IMR-90 (cell line): ENCODE measurements at regions not wholly inside any gene's neighbourhood (a gene's known extent, or its start where the extent isn't known, plus 50 kb on each side); places are given as distances from the start of the nearest gene placed in this dataset.
A peak's percentile ranks its signal among the peaks of the same experiment; 100 is the strongest.

Source experiments
- ATAC-seq: fragments of 200-7000 bp; cut with Tn5 transposase; 2 replicates; pipeline ENCODE4 v1.9.1; 2020; ENCODE audit warnings: low read depth, mild to moderate bottlenecking, moderate library complexity
- BruUV-seq: library from RNA; stranded (reverse); fragments of 400-500 nt; replicated peaks from 2 replicates; lab custom pipeline; 2021; lab: Mats Ljungman, UMichigan
- CTCF ChIA-PET: fragments of 300-600 bp; formaldehyde crosslinking; extraction: SDS; loops from one replicate; lab custom pipeline; 2021; ENCODE audit warnings: antibody characterized with exemption; lab: Yijun Ruan, JAX
- POLR2A ChIA-PET: fragments of 300-600 bp; sonication (Branson Sonifier 250); formaldehyde crosslinking; loops from one replicate; lab custom pipeline; 2022; ENCODE audit warnings: antibody characterized with exemption; ENCODE audit not compliant: unreplicated experiment; lab: Charles Lee
- DNase-seq: peaks from one replicate; pipeline ENCODE4 v3.0.0; 2013
- H2AFZ ChIP-seq: replicated peaks from 2 replicates; pipeline ENCODE3; 2013; ENCODE audit warnings: low read length, mild to moderate bottlenecking; ENCODE audit not compliant: poor library complexity
- H2AK5ac ChIP-seq: 2 replicates; pipeline ENCODE4 v1.6.1; 2013; ENCODE audit warnings: low read depth, low read length, inconsistent platforms
- H2AK9ac ChIP-seq: replicated peaks from 2 replicates; pipeline ENCODE3; 2013; ENCODE audit warnings: mild to moderate bottlenecking, low read depth, low read length, moderate library complexity; ENCODE audit not compliant: poor library complexity
- H2BK120ac ChIP-seq: 2 replicates; pipeline ENCODE4 v1.6.1; 2013; ENCODE audit warnings: low read depth, low read length, inconsistent platforms
- H2BK15ac ChIP-seq: 3 replicates; pipeline ENCODE4 v1.6.1; 2013; ENCODE audit warnings: low read depth, low read length, inconsistent platforms
- H2BK20ac ChIP-seq: 2 replicates; pipeline ENCODE4 v1.6.1; 2013; ENCODE audit warnings: low read depth, mild to moderate bottlenecking, inconsistent platforms, low read length, moderate library complexity
- H2BK5ac ChIP-seq: 2 replicates; pipeline ENCODE4 v1.6.1; 2013; ENCODE audit warnings: mild to moderate bottlenecking, low read depth, low read length, inconsistent platforms; ENCODE audit not compliant: poor library complexity, severe bottlenecking
- H3K14ac ChIP-seq: replicated peaks from 2 replicates; pipeline ENCODE4 v1.6.1; 2013; ENCODE audit warnings: low read depth, low read length, inconsistent platforms
- H3K18ac ChIP-seq: 2 replicates; pipeline ENCODE4 v1.6.1; 2013; ENCODE audit warnings: low read depth, low read length, control low read depth
- H3K23ac ChIP-seq: 2 replicates; pipeline ENCODE4 v1.6.1; 2013; ENCODE audit warnings: low read depth, low read length, inconsistent platforms
- H3K27ac ChIP-seq: 2 replicates; pipeline ENCODE4 v1.5.1; 2013; ENCODE audit warnings: mild to moderate bottlenecking, control low read depth, low read length; ENCODE audit not compliant: insufficient read depth
- H3K27me3 ChIP-seq: 2 replicates; pipeline ENCODE4 v1.6.1; 2013; ENCODE audit warnings: low read length; ENCODE audit not compliant: control insufficient read depth, insufficient read depth
- H3K36me3 ChIP-seq: 2 replicates; pipeline ENCODE4 v1.6.1; 2013; ENCODE audit warnings: low read length, mixed read lengths; ENCODE audit not compliant: control insufficient read depth, insufficient read depth
- H3K4ac ChIP-seq: 2 replicates; pipeline ENCODE4 v1.6.1; 2013; ENCODE audit warnings: low read depth, low read length, inconsistent platforms
- H3K4me1 ChIP-seq: 2 replicates; pipeline ENCODE4 v1.6.1; 2013; ENCODE audit warnings: low read length, mixed read lengths; ENCODE audit not compliant: control insufficient read depth, insufficient read depth
- H3K4me2 ChIP-seq: 2 replicates; pipeline ENCODE4 v1.6.1; 2013; ENCODE audit warnings: low read depth, mild to moderate bottlenecking, control low read depth, low read length, moderate library complexity
- H3K4me3 ChIP-seq: 2 replicates; pipeline ENCODE4 v1.5.1; 2013; ENCODE audit warnings: low read depth, mild to moderate bottlenecking, control low read depth, low read length, moderate library complexity; ENCODE audit not compliant: insufficient read depth
- H3K56ac ChIP-seq: 2 replicates; pipeline ENCODE4 v1.6.1; 2013; ENCODE audit warnings: low read length, inconsistent platforms; ENCODE audit not compliant: insufficient read depth; ENCODE audit errors: extremely low read depth
- H3K79me1 ChIP-seq, 2 experiments: 2 replicates each; pipeline ENCODE4 v1.6.1; 2013; ENCODE audit warnings: low read length in 2 of 2, inconsistent platforms in 1 of 2, low read depth in 1 of 2
- H3K9ac ChIP-seq: 2 replicates; pipeline ENCODE4 v1.6.1; 2013; ENCODE audit warnings: low read depth, low read length, control low read depth
- H3K9me1 ChIP-seq: 2 replicates; pipeline ENCODE4 v1.6.1; 2013; ENCODE audit warnings: low read length, inconsistent platforms; ENCODE audit not compliant: insufficient read depth
- H3K9me3 ChIP-seq: 2 replicates; pipeline ENCODE4 v1.6.1; 2013; ENCODE audit warnings: low read length; ENCODE audit not compliant: control insufficient read depth, insufficient read depth
- H4K20me1 ChIP-seq: 2 replicates; pipeline ENCODE4 v1.6.1; 2013; ENCODE audit warnings: low read length, inconsistent platforms; ENCODE audit not compliant: insufficient read depth
- H4K5ac ChIP-seq: 2 replicates; pipeline ENCODE4 v1.6.1; 2013; ENCODE audit warnings: mild to moderate bottlenecking, low read depth, low read length, control low read depth
- H4K8ac ChIP-seq, 2 experiments: 2 replicates each; pipeline ENCODE4 v1.6.1; 2013; ENCODE audit warnings: low read depth in 2 of 2, low read length in 2 of 2, control low read depth in 1 of 2, inconsistent platforms in 1 of 2
- H4K91ac ChIP-seq: 2 replicates; pipeline ENCODE4 v1.6.1; 2013; ENCODE audit warnings: low read depth, low read length, inconsistent platforms; ENCODE audit not compliant: insufficient read depth
- BHLHE40 ChIP-seq: fragments of 150-350 bp; IDR thresholded peaks from 2 replicates; pipeline ENCODE4 v1.6.1; 2016; ENCODE audit warnings: mild to moderate bottlenecking, low read depth, low read length
- CEBPB ChIP-seq: IDR thresholded peaks from 2 replicates; pipeline ENCODE4 v1.6.1; 2012; ENCODE audit warnings: low read depth, low read length, improper control_type of control experiment
- CHD1 ChIP-seq: IDR thresholded peaks from 2 replicates; pipeline ENCODE4 v1.6.1; 2012; ENCODE audit warnings: low read depth, low read length, improper control_type of control experiment
- ELK1 ChIP-seq: fragments of 150-350 bp; IDR thresholded peaks from 2 replicates; pipeline ENCODE4 v1.6.1; 2016; ENCODE audit warnings: low read depth, mild to moderate bottlenecking, low read length, moderate library complexity, borderline replicate concordance
- FOS ChIP-seq: fragments of 150-350 bp; IDR thresholded peaks from 2 replicates; pipeline ENCODE4 v1.6.1; 2016; ENCODE audit warnings: low read depth, low read length
- MAFK ChIP-seq: IDR thresholded peaks from 2 replicates; pipeline ENCODE4 v1.6.1; 2012; ENCODE audit warnings: low read depth, low read length, improper control_type of control experiment
- MAZ ChIP-seq: IDR thresholded peaks from 2 replicates; pipeline ENCODE4 v1.6.1; 2012; ENCODE audit warnings: low read depth, mild to moderate bottlenecking, low read length, improper control_type of control experiment, moderate library complexity, borderline replicate concordance
- MXI1 ChIP-seq: IDR thresholded peaks from 2 replicates; pipeline ENCODE4 v1.6.1; 2012; ENCODE audit warnings: low read depth, mild to moderate bottlenecking, low read length, moderate library complexity, borderline replicate concordance
- NFE2L2 ChIP-seq: fragments of 150-350 bp; IDR thresholded peaks from 2 replicates; pipeline ENCODE4 v1.6.1; 2016; ENCODE audit warnings: low read depth, mild to moderate bottlenecking, low read length
- POLR2A ChIP-seq: IDR thresholded peaks from 2 replicates; pipeline ENCODE4 v1.6.1; 2012; ENCODE audit warnings: mild to moderate bottlenecking, low read depth, low read length
- RAD21 ChIP-seq: IDR thresholded peaks from 2 replicates; pipeline ENCODE4 v1.6.1; 2012; ENCODE audit warnings: low read length, improper control_type of control experiment
- RCOR1 ChIP-seq: IDR thresholded peaks from 2 replicates; pipeline ENCODE4 v1.6.1; 2012; ENCODE audit warnings: mild to moderate bottlenecking, low read length, improper control_type of control experiment; ENCODE audit not compliant: insufficient replicate concordance
- RFX5 ChIP-seq: IDR thresholded peaks from 2 replicates; pipeline ENCODE4 v1.8.0; 2012; ENCODE audit warnings: low read depth, mild to moderate bottlenecking, low read length, moderate library complexity
- SMC3 ChIP-seq: fragments of 150-350 bp; IDR thresholded peaks from 2 replicates; pipeline ENCODE4 v1.6.1; 2016; ENCODE audit warnings: low read depth, mild to moderate bottlenecking, antibody characterized with exemption, low read length, moderate library complexity
- USF2 ChIP-seq: fragments of 150-350 bp; IDR thresholded peaks from 2 replicates; pipeline ENCODE4 v1.6.1; 2017; ENCODE audit warnings: mild to moderate bottlenecking, antibody characterized with exemption, low read length, low read depth
- WGBS, 2 experiments: methylation state at CpG; one replicate each; pipeline versions ENCODE4 v1.1.5 to v1.1.7; 2013; ENCODE audit warnings: missing lambda C conversion rate in 2 of 2; ENCODE audit not compliant: insufficient read length in 1 of 2; ENCODE audit errors: extremely low coverage in 2 of 2; 5-methylcytosine and 5-hydroxymethylcytosine counted together
- dilution Hi-C: fragments of 300-500 bp; cut with HindIII; formaldehyde crosslinking; loops from one replicate; pipeline ENCODE4 v1.14.3; 2018; ENCODE audit warnings: low sequenced_read_pairs; ENCODE audit not compliant: unreplicated experiment
- in situ Hi-C: fragments of 300-500 bp; cut with MboI; formaldehyde crosslinking; loops from 3 replicates; pipeline ENCODE4 v1.14.3; 2019; ENCODE audit warnings: low sequenced_read_pairs, inconsistent platforms, mixed read lengths
- intact Hi-C: fragments of 100-400 bp; cut with micrococcal nuclease; formaldehyde crosslinking; loops from 2 replicates; pipeline ENCODE4 v1.10.0; 2022
- TF ChIP-seq, protein P1 (sequence below): conservative IDR thresholded peaks from 2 replicates; pipeline ENCODE4 v1.5.1; 2012; ENCODE audit warnings: mild to moderate bottlenecking, low read depth, low read length, improper control_type of control experiment

GRCh38 chr5:38752622-38753021, 93.2 kb upstream of the OSMR start:
- Histone ChIP-seq H3K9ac (no peak overlapping the region), H3K79me1 (no peaks in the 10 kb centered on the region), H3K27ac (no peak overlapping the region), H3K27me3 (peaks cover 20% of the 10 kb centered on the region), H4K91ac (no peak overlapping the region), H3K4me2 (no peak overlapping the region), H3K9me1 (peaks cover 6% of the 10 kb centered on the region), H3K4me1 (peaks cover 11% of the 10 kb centered on the region), H3K23ac (no peak overlapping the region), H2BK15ac (no peak overlapping the region), H2AK5ac (peak overlapping the region; percentile 28; the same call in 1 of the 2 replicates), H3K18ac (no peak overlapping the region), H3K36me3 (no peaks in the 10 kb centered on the region), H3K9me3 (no peaks in the 10 kb centered on the region), H3K4ac (no peak overlapping the region), H2BK5ac (no peak overlapping the region), H2BK120ac (no peak overlapping the region), H4K20me1 (no peaks in the 10 kb centered on the region), H2AK9ac (no peak overlapping the region), H3K4me3 (no peak overlapping the region), H3K14ac (no peak overlapping the region), H3K56ac (no peak overlapping the region), H4K8ac (no peak overlapping the region), H2AFZ (no peak overlapping the region), H2BK20ac (no peak overlapping the region), H4K5ac (no peak overlapping the region)
- ChIA-PET CTCF (interaction anchor here (0.6 to 2.4 kb wide), 2 partner anchors 311 to 771 kb away, joined by 4 to 7 read pairs; no protein-coding TSS in a partner anchor), POLR2A (no interaction called here)
- WGBS, 2 experiments, result no CpG with 5 or more reads among the region's 4 CpGs
- DNase-seq, result no peak
- no TSS peak for BruUV-seq
- intact Hi-C loops, result no loop called here
- in situ Hi-C loops, result no loop called here
- TF ChIP-seq ELK1 (no peak), RAD21 (no peak), CEBPB (no peak), MXI1 (no peak), NFE2L2 (no peak), RCOR1 (no peak), CHD1 (no peak), USF2 (no peak), FOS (no peak), MAZ (no peak), BHLHE40 (no peak), RFX5 (no peak), POLR2A (no peak), MAFK (no peak), SMC3 (no peak)
- TF ChIP-seq, protein P1, sequence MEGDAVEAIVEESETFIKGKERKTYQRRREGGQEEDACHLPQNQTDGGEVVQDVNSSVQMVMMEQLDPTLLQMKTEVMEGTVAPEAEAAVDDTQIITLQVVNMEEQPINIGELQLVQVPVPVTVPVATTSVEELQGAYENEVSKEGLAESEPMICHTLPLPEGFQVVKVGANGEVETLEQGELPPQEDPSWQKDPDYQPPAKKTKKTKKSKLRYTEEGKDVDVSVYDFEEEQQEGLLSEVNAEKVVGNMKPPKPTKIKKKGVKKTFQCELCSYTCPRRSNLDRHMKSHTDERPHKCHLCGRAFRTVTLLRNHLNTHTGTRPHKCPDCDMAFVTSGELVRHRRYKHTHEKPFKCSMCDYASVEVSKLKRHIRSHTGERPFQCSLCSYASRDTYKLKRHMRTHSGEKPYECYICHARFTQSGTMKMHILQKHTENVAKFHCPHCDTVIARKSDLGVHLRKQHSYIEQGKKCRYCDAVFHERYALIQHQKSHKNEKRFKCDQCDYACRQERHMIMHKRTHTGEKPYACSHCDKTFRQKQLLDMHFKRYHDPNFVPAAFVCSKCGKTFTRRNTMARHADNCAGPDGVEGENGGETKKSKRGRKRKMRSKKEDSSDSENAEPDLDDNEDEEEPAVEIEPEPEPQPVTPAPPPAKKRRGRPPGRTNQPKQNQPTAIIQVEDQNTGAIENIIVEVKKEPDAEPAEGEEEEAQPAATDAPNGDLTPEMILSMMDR, result no peak
- no peak for ATAC-seq
- dilution Hi-C loops, result no loop called here
